WTC11 (cell line): ENCODE measurements at regions not wholly inside any gene's neighbourhood (a gene's known extent, or its start where the extent isn't known, plus 50 kb on each side); places are given as distances from the start of the nearest gene placed in this dataset.

Experiments used
- ELF4 ChIP-seq: sonication (generic); formaldehyde crosslinking; IDR thresholded peaks from 2 replicates; pipeline ENCODE4 v1.8.1; 2022; ENCODE audit warnings: low read depth, mild to moderate bottlenecking, moderate library complexity, missing genetic modification reagents
- ETV6 ChIP-seq: sonication (generic); formaldehyde crosslinking; IDR thresholded peaks from 2 replicates; pipeline ENCODE4 v1.8.1; 2022; ENCODE audit warnings: mild to moderate bottlenecking, missing genetic modification reagents
- JUN ChIP-seq: sonication (generic); formaldehyde crosslinking; IDR thresholded peaks from 2 replicates; pipeline ENCODE4 v1.8.0; 2023; ENCODE audit warnings: mild to moderate bottlenecking, missing genetic modification reagents
- NR3C1 ChIP-seq: sonication (generic); formaldehyde crosslinking; conservative IDR thresholded peaks from 2 replicates; pipeline ENCODE4 v1.8.1; 2023; ENCODE audit warnings: low read depth, mild to moderate bottlenecking, missing genetic modification reagents
- TEAD1 ChIP-seq: sonication (generic); formaldehyde crosslinking; IDR thresholded peaks from 2 replicates; pipeline ENCODE4 v1.8.0; 2022; ENCODE audit warnings: mild to moderate bottlenecking, missing genetic modification reagents
- TEAD4 ChIP-seq: sonication (generic); formaldehyde crosslinking; IDR thresholded peaks from 2 replicates; pipeline ENCODE4 v1.8.0; 2022; ENCODE audit warnings: mild to moderate bottlenecking, missing genetic modification reagents
- ZBTB21 ChIP-seq: sonication (generic); formaldehyde crosslinking; IDR thresholded peaks from 2 replicates; pipeline ENCODE4 v1.8.1; 2023; ENCODE audit warnings: mild to moderate bottlenecking, missing genetic modification reagents, borderline replicate concordance
- ZNF263 ChIP-seq: sonication (generic); formaldehyde crosslinking; IDR thresholded peaks from 2 replicates; pipeline ENCODE4 v1.8.1; 2022; ENCODE audit warnings: low read depth, mild to moderate bottlenecking, moderate library complexity, missing genetic modification reagents
- TF ChIP-seq, protein P1 (sequence below): fragments of 200-600 bp; IDR thresholded peaks from 2 replicates; pipeline ENCODE4 v1.8.0; 2022; ENCODE audit warnings: antibody characterized with exemption
- TF ChIP-seq, protein P2 (sequence below): sonication (generic); formaldehyde crosslinking; IDR thresholded peaks from 2 replicates; pipeline ENCODE4 v1.8.0; 2023; ENCODE audit warnings: missing genetic modification reagents
- TF ChIP-seq, protein P3 (sequence below): sonication (generic); formaldehyde crosslinking; IDR thresholded peaks from 2 replicates; pipeline ENCODE4 v1.8.0; 2022; ENCODE audit warnings: mild to moderate bottlenecking, missing genetic modification reagents
- TF ChIP-seq, protein P4 (sequence below): sonication (generic); formaldehyde crosslinking; IDR thresholded peaks from 2 replicates; pipeline ENCODE4 v1.8.1; 2022; ENCODE audit warnings: low read depth, missing genetic modification reagents, borderline replicate concordance
- TF ChIP-seq, protein P5 (sequence below): sonication (generic); formaldehyde crosslinking; IDR thresholded peaks from 2 replicates; pipeline ENCODE4 v1.8.0; 2022; ENCODE audit warnings: mild to moderate bottlenecking, missing genetic modification reagents

DNA sequence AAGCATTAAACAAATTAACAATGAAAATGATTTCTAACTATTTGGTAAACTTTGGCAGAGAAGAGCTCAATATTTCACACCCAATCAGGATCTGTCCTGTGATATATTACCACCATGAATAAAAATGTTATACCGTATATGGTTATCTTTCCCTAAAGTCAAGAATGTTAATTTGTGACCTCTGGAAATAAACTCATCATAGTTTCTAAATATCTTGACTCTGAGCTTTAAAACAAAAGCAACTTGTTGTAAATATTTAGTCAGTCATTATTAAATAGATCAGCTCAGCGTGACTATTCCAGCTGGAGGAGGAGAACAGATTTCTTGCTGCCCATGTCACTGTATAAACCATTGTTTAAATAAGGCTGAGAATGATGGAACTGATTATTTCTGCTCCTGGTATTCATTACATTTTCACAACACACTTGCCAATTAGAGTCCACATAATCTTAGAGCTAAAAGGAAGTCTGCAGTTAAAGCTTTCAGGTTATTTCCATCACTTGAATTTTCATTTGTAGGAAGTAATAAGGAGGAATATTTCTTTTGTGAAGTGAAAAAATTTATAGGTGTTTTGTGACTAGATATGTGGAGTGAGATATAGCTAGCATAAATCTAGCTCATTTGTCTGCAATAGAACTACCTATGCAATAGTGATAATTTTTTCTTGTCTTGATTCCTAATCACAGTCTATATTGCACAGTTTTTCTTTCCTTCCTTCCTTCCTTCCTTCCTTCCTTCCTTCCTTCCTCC, 106.5 kb upstream of the P2RY1 start:
- TF ChIP-seq, protein P1, sequence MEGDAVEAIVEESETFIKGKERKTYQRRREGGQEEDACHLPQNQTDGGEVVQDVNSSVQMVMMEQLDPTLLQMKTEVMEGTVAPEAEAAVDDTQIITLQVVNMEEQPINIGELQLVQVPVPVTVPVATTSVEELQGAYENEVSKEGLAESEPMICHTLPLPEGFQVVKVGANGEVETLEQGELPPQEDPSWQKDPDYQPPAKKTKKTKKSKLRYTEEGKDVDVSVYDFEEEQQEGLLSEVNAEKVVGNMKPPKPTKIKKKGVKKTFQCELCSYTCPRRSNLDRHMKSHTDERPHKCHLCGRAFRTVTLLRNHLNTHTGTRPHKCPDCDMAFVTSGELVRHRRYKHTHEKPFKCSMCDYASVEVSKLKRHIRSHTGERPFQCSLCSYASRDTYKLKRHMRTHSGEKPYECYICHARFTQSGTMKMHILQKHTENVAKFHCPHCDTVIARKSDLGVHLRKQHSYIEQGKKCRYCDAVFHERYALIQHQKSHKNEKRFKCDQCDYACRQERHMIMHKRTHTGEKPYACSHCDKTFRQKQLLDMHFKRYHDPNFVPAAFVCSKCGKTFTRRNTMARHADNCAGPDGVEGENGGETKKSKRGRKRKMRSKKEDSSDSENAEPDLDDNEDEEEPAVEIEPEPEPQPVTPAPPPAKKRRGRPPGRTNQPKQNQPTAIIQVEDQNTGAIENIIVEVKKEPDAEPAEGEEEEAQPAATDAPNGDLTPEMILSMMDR, result no peak
- TF ChIP-seq TEAD4, result no peak
- TF ChIP-seq, protein P2, sequence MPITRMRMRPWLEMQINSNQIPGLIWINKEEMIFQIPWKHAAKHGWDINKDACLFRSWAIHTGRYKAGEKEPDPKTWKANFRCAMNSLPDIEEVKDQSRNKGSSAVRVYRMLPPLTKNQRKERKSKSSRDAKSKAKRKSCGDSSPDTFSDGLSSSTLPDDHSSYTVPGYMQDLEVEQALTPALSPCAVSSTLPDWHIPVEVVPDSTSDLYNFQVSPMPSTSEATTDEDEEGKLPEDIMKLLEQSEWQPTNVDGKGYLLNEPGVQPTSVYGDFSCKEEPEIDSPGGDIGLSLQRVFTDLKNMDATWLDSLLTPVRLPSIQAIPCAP (CRISPR knock-in tag), result no peak
- no peak for TF ChIP-seq JUN (CRISPR knock-in tag)
- no peak for TF ChIP-seq ZBTB21 (CRISPR knock-in tag)
- TF ChIP-seq TEAD1, result no peak
- no peak for TF ChIP-seq ELF4 (CRISPR knock-in tag)
- TF ChIP-seq, protein P3, sequence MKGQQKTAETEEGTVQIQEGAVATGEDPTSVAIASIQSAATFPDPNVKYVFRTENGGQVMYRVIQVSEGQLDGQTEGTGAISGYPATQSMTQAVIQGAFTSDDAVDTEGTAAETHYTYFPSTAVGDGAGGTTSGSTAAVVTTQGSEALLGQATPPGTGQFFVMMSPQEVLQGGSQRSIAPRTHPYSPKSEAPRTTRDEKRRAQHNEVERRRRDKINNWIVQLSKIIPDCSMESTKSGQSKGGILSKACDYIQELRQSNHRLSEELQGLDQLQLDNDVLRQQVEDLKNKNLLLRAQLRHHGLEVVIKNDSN, result no peak
- TF ChIP-seq ETV6 (CRISPR knock-in tag), result no peak
- TF ChIP-seq, protein P4, sequence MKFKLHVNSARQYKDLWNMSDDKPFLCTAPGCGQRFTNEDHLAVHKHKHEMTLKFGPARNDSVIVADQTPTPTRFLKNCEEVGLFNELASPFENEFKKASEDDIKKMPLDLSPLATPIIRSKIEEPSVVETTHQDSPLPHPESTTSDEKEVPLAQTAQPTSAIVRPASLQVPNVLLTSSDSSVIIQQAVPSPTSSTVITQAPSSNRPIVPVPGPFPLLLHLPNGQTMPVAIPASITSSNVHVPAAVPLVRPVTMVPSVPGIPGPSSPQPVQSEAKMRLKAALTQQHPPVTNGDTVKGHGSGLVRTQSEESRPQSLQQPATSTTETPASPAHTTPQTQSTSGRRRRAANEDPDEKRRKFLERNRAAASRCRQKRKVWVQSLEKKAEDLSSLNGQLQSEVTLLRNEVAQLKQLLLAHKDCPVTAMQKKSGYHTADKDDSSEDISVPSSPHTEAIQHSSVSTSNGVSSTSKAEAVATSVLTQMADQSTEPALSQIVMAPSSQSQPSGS (CRISPR knock-in tag), result no peak
- no peak for TF ChIP-seq NR3C1
- TF ChIP-seq, protein P5, sequence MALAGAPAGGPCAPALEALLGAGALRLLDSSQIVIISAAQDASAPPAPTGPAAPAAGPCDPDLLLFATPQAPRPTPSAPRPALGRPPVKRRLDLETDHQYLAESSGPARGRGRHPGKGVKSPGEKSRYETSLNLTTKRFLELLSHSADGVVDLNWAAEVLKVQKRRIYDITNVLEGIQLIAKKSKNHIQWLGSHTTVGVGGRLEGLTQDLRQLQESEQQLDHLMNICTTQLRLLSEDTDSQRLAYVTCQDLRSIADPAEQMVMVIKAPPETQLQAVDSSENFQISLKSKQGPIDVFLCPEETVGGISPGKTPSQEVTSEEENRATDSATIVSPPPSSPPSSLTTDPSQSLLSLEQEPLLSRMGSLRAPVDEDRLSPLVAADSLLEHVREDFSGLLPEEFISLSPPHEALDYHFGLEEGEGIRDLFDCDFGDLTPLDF (CRISPR knock-in tag), result no peak
- no peak for TF ChIP-seq ZNF263 (CRISPR knock-in tag)
